GM21619 (cell line): ENCODE measurements at regions not wholly inside any gene's neighbourhood (a gene's known extent, or its start where the extent isn't known, plus 50 kb on each side); places are given as distances from the start of the nearest gene placed in this dataset.
"Not testable (repeated sequence)": the region's sequence is repeated elsewhere in the genome, so short reads cannot be mapped to it uniquely, and the experiment has no call there.

Experiments used
- ATAC-seq: cut with Tn5 transposase; IDR thresholded peaks from one replicate; pipeline ENCODE4 v1.9.1; 2021; ENCODE audit not compliant: unreplicated experiment

DNA sequence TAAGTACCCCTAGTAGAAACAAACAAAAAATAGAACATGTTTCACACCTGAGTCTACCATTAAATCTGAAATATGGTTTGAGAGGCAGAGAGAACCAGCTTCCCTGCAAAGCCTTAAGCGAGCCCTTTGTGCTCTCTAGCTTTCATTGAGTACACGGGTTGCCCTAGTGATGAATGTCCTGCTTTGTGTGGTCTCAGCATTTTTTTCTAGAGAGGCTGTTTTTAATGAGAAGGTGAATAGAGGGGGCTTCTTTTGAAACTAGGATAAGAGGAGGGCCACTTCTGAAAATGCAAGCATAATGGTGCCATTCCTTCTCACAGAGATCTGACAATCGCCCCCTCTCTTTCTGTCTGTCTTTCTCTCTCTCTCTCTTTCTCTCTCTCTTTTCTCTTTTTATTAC is 131.3 kb downstream of the MACIR start:
- no peak for ATAC-seq

- ATAC-seq: no peak
These were observed 130.8 kb downstream of the MACIR start for GRCh38 chr5:103389357-103389756.

GRCh38 chr5:103385722-103386121 is 127.2 kb downstream of the MACIR start:
- ATAC-seq: no peak

DNA sequence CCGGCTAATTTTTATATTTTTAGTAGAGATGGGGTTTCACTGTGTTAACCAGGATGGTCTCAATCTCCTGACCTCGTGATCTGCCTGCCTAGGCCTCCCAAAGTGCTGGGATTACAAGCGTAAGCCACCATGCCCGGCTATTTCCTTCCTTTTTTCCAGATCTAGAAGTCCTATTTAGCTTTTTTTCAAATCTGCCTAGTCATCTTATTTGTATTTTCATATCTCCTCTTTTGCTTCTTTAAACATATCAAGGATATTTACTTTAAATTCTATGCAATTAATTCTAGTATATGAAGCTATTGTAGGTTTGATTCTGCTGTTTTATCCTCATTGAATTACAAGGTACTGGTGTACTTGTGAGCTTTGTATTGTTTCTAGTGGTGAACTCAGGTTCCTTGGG is 119.1 kb downstream of the MACIR start:
- ATAC-seq: not testable (repeated sequence)

DNA sequence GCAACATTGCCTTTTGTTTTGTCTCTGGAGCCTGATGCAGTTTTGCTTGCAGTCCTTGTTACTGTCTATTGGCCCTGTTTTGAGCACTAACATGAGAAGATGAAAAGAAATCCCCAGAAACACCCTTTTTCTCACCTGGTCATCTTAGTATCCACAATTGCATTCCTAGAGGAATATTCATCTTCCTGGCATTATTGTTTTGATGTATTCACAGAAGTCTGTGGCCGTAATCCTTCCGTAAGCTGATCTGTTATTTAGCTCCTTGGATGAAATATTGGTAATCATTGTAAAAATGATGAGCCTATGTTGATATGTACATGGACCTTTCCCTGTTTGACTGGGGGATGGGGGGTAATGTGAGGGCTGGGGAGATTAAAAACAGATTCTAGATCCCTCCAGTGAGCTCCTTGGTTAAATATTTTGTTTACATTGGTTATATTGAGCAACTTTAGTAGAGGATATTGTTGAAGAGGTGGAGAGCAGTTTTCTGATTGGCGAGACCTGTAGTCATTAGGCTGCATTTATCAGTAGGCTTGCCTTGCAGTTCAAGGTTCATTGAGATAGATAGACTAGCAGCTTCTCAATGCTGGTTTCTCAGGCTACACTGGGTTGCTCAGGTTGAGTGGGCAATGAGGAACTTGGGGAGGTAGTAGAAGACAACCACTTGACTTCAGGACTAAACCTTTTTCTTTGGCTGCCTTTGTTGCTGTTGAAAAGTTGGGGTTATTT is 117.5 kb downstream of the MACIR start:
- ATAC-seq: no peak

GRCh38 chr5:103375350-103375749 is 116.8 kb downstream of the MACIR start:
- no peak for ATAC-seq

GRCh38 chr5:103374473-103374963 is 116.0 kb downstream of the MACIR start:
- no peak for ATAC-seq

DNA sequence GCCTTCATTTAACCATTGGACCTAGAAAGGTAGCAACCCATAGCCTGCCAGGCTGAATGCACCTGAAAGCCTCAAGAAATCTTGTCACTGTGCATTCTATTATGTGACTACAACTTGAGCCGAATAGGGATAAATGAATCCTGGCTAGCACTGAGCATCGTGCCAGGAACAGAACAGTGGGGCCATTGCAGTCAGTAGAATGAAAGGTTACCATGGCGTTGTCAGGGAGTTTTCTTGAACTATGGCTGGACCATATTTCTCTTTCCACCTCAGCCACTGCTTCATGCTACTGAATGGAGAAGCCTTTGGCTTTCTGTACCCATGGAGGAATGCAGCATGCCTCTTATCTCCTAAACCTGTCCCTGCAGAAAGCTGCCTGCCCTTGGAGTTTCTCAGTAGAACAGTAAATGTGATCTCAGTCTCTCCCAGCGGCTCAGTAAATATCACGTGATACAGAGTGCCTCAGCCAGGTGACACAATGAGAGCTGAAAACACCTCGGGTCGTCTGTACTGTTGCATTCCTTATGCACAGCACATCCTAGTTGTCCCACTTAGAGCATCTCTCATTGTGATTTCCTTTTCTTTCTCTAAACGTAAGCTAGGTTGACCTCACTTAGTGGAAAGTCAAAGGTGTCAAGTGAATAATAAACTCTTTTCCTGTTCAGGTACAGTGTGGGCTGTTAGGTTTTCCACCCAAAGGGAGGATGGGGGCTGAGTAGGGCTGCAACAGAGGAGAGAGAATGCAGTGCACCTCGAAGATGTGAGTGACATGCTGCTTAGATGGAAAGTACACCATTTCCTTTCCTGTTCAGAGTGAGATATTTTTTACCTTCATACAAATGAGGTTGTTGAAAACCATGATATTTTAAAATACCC is 115.3 kb downstream of the MACIR start:
- no peak for ATAC-seq

- ATAC-seq: no peak
These were observed 112.6 kb downstream of the MACIR start for GRCh38 chr5:103371046-103371607.

GRCh38 chr5:103369125-103370120 is 110.9 kb downstream of the MACIR start:
- ATAC-seq: no peak

GRCh38 chr5:103367702-103368101 is 109.1 kb downstream of the MACIR start:
- ATAC-seq: no peak

DNA sequence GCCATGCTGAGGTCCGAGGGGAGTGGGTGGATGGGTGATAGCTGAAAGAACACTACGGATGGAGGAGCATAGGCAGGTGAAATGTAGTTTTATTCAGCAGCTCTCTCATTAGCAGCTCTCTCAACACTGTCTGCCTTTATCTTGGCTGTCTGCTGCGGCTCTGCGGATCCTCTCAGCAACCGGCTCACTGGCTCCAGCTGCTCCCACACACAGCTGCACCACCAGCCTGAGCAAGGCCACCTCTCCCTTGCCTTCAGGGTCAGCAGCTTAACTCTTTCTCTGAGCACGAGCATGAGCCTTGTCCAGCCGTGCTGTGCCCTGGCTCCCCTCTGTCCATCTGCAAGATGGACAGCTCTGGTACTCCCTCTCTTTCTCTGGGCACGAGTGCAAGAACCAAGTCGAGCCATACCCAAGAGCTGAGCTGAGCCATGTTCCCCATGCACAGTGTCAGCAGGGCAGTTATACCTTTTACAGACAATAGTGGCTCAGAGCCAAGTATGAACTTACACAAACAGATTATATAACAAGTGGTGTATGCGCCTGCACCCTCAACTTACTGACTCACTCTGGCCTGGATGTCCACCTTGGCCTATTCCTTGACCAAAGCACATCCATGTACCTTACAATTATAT is 108.5 kb downstream of the MACIR start:
- ATAC-seq: no peak

DNA sequence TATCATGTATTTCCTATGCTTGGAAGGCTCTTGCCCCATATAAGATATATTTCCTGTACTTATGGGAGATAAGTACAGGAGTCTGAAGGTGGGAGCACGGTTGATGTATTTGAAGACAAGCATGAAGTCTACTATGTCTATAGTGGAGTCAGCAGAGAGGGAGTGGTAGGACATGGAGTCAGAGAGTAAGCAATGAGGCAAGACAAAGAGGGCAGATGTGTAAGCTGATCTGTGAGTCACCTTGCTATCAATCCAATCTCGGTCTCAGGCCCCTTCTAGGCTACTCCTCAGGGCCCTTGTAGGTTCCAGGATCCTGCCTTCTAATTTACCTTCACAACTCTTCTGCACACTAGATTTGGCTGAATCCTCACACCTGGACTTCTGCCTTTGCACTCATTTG is 105.5 kb downstream of the MACIR start:
- ATAC-seq: no peak

GRCh38 chr5:103362211-103362610 is 103.6 kb downstream of the MACIR start:
- ATAC-seq: no peak

DNA sequence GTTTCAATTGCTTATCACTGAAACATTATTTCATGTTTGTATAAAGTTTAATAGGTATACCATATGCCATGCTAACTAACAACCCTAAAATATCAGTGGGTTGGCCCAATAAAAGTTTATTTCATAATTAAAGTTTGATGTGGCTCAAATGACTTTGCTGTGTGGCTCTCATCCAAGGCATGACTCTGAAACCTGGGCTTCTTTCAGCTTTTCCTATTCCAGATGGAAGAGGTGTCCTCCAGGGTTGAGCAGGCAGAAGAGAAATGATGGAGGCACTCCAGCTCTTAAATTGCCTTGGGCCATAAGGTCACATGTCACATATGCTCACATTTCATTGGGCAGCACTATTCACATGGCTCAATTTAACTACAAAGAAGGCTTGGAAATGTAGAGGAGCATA is 101.9 kb downstream of the MACIR start:
- no peak for ATAC-seq

DNA sequence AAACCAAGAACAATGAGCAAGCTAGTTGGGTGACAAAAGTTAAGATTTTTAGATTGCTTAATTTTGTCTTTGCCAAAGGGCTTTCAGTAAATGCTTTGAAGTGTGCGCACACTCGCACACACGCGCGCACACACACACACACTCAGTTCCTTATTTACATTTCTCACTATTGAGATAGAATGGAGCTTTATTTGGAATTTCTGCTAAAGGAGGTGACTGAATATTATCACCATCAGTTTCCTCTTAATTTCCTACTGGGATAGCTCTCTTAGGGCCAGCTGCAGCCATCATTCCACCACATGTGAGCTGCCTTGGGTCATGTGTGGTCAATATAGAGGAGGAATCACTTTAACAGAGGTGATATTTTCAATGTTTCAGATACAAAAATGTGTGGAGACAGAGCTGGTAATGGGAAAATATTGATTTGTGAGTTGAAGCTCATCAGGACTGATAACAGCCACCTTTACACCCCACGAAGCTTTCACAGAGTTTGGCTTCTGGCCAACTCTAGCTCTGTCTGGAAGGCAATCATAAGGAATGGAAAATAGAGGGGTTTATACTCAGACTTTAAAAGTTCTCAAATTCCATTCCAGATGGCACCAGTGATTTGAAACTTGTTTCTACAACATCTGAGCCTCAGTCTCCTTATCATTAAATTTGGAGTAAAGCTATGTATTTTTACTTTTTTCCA is 99.9 kb downstream of the MACIR start:
- no peak for ATAC-seq

GRCh38 chr5:103357636-103358035 is 99.1 kb downstream of the MACIR start:
- no peak for ATAC-seq

GRCh38 chr5:103356350-103357091 is 98.0 kb downstream of the MACIR start:
- no peak for ATAC-seq

DNA sequence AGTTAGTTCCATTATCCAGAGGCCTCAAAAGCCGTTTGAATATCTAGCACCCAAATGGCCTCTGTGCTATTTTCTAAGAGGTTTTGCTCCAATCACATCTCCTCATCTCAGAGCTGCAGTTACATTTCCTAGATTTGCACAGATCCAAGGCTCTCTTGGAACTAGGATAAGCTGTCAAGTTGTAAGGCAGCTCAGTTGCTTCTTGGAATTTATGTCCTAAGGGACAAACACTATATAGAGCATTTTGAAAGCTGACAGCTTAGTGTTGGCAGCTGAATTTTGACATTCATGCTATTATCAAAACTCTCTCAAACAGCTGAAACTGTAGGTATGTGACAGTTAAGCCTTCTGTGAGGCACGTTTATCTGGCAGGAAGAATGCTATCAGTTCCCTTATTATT is 97.0 kb downstream of the MACIR start:
- ATAC-seq: no peak
